ENCODE measurements at regions not wholly inside any gene's neighbourhood (a gene's known extent, or its start where the extent isn't known, plus 50 kb on each side); places are given as distances from the start of the nearest gene placed in this dataset.

GRCh38 chr10:84798312-84798711, 469.9 kb downstream of the CCSER2 start:
- TF ChIP-seq ZBTB7A (tag by site-specific recombination; IDR thresholded peaks at IDR 0.05; ENCODE audit: low read depth) (no peak), ZBTB20 (tag by site-specific recombination; IDR thresholded peaks at IDR 0.05) (no peak), ZNF121 (tag by site-specific recombination; IDR thresholded peaks at IDR 0.05) (no peak), ZNF670 (tag by site-specific recombination; IDR thresholded peaks at IDR 0.05; ENCODE audit: low read depth) (no peak)
- TF ChIP-seq, protein P1, sequence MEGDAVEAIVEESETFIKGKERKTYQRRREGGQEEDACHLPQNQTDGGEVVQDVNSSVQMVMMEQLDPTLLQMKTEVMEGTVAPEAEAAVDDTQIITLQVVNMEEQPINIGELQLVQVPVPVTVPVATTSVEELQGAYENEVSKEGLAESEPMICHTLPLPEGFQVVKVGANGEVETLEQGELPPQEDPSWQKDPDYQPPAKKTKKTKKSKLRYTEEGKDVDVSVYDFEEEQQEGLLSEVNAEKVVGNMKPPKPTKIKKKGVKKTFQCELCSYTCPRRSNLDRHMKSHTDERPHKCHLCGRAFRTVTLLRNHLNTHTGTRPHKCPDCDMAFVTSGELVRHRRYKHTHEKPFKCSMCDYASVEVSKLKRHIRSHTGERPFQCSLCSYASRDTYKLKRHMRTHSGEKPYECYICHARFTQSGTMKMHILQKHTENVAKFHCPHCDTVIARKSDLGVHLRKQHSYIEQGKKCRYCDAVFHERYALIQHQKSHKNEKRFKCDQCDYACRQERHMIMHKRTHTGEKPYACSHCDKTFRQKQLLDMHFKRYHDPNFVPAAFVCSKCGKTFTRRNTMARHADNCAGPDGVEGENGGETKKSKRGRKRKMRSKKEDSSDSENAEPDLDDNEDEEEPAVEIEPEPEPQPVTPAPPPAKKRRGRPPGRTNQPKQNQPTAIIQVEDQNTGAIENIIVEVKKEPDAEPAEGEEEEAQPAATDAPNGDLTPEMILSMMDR (tag by site-specific recombination; IDR thresholded peaks at IDR 0.05), result no peak
